ENCODE measurements at regions not wholly inside any gene's neighbourhood (a gene's known extent, or its start where the extent isn't known, plus 50 kb on each side); places are given as distances from the start of the nearest gene placed in this dataset.

DNA sequence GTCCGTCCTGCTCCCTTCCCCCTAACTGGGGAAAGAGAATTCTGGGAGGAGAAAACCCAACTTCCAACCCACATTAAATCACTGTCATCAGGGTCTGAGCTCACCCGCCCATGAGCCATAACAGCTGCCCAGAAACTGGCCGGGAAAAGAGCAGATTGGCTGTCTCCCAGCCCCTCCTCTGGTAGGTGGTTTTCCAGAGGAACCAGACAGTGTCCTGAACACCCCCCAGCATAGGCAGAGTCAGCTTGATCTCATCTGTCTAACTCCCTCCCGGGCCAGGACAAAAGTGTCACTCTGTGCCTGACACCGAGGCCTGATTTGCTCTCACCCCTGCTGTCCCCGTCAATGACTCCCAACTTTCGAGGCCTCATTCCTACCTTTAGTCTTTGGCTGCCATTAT, 197.0 kb downstream of the AXIN2 start:
- no peak for DNase-seq (ENCODE audit: low read depth)
- no peak overlapping the region for H3K4me3 ChIP-seq (ENCODE audit: low read depth, low read length)
- TF ChIP-seq, protein P1, sequence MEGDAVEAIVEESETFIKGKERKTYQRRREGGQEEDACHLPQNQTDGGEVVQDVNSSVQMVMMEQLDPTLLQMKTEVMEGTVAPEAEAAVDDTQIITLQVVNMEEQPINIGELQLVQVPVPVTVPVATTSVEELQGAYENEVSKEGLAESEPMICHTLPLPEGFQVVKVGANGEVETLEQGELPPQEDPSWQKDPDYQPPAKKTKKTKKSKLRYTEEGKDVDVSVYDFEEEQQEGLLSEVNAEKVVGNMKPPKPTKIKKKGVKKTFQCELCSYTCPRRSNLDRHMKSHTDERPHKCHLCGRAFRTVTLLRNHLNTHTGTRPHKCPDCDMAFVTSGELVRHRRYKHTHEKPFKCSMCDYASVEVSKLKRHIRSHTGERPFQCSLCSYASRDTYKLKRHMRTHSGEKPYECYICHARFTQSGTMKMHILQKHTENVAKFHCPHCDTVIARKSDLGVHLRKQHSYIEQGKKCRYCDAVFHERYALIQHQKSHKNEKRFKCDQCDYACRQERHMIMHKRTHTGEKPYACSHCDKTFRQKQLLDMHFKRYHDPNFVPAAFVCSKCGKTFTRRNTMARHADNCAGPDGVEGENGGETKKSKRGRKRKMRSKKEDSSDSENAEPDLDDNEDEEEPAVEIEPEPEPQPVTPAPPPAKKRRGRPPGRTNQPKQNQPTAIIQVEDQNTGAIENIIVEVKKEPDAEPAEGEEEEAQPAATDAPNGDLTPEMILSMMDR (conservative IDR thresholded peaks at IDR 0.05; ENCODE audit: low read depth, low read length): no peak

DNA sequence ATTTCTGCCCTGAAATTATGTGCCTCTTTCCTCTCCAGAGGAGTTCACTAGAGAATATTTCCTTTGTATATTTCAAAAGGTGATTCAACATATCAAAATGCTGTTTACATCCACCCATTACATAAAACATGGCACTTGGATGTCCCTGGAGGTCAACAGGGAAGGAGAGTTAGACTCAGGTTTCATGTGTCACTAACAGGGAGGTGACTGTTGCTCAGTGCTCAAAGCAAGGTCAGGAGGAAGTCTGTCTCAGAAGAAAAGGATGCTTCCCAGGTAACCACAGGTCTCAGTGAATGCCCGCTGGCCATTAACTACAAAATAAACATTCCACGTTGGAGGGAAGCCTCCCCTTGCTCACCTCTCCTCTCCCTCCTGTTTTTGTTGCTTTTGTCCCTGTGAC, 198.6 kb downstream of the AXIN2 start:
- TF ChIP-seq, protein P1 (conservative IDR thresholded peaks at IDR 0.05; ENCODE audit: low read depth, low read length): no peak
- H3K4me3 ChIP-seq (ENCODE audit: low read depth, low read length): no peak overlapping the region
- DNase-seq (ENCODE audit: low read depth): no peak

DNA sequence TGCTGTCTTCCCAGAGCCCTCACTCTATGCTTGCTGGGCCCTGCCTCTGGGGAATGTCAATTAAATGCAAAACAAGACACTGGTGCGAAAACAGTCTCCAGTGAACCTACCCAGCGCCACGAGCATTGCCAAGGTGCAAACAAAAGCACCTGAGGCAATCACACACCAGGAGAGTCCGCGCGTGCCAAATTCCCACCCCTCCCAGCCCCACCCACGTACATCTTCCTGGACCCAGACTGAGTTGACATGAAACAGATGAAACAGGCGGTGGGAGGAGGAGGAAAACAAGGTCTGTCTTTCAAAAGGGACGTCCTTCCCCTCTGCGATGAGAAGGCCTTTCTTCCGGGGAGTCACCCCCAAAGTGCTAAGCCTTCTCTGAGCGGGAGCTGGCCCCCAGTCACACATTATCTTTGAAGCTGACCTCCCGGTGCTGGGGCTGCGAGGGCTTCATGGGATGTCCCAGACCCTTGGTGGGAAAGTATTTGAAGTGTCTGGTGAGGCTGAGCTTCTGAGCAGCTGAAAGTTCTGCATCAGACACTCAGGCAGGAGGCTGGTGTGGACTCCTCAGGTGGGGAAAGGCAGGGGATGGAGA, 200.4 kb downstream of the AXIN2 start:
- TF ChIP-seq, protein P1 (conservative IDR thresholded peaks at IDR 0.05; ENCODE audit: low read depth, low read length): no peak
- no peak for DNase-seq (ENCODE audit: low read depth)
- H3K4me3 ChIP-seq (ENCODE audit: low read depth, low read length): no peak overlapping the region

- no peak overlapping the region for H3K4me3 ChIP-seq (ENCODE audit: low read depth, low read length)
- TF ChIP-seq, protein P1 (conservative IDR thresholded peaks at IDR 0.05; ENCODE audit: low read depth, low read length): no peak
- DNase-seq (ENCODE audit: low read depth): peak; percentile 55
These were observed 202.4 kb downstream of the AXIN2 start for GRCh38 chr17:65359016-65359415.

GRCh38 chr17:65356536-65356935, 204.9 kb downstream of the AXIN2 start:
- TF ChIP-seq, protein P1 (conservative IDR thresholded peaks at IDR 0.05; ENCODE audit: low read depth, low read length): no peak
- no peak for DNase-seq (ENCODE audit: low read depth)
- H3K4me3 ChIP-seq (ENCODE audit: low read depth, low read length): no peak overlapping the region

- no peak overlapping the region for H3K4me3 ChIP-seq (ENCODE audit: low read depth, low read length)
- TF ChIP-seq, protein P1 (conservative IDR thresholded peaks at IDR 0.05; ENCODE audit: low read depth, low read length): no peak
- DNase-seq (ENCODE audit: low read depth): no peak
These were observed 206.2 kb downstream of the AXIN2 start for GRCh38 chr17:65355246-65355645.

DNA sequence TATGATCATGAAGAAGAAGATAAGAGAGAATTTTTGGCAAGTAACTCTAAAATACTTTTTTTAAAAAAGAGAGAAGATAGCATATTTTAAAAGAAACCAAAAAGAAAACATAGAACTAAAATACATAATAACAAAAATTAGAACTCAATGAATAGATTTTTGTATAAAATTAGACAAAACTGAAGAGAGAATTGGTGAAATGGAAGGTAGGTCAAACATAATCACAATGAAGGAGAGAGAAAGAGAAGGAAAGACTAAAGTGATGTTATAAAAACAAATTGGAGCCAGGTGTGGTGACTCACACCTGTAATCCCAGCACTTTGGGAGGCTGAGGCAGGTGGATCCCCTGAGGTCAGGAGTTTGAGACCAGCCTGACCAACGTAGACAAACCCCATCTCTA, 211.5 kb downstream of the AXIN2 start:
- DNase-seq (ENCODE audit: low read depth): no peak
- TF ChIP-seq, protein P1 (conservative IDR thresholded peaks at IDR 0.05; ENCODE audit: low read depth, low read length): no peak
- no peak overlapping the region for H3K4me3 ChIP-seq (ENCODE audit: low read depth, low read length)

Measured in epithelial cell of proximal tubule (primary cell).